ENCODE measurements at regions not wholly inside any gene's neighbourhood (a gene's known extent, or its start where the extent isn't known, plus 50 kb on each side); places are given as distances from the start of the nearest gene placed in this dataset.

GRCh38 chr9:84456527-84456926, 116.0 kb upstream of the SLC28A3 start:
- DNase-seq (ENCODE audit: low spot score): no peak

GRCh38 chr9:84460695-84461094, 120.1 kb upstream of the SLC28A3 start:
- DNase-seq (ENCODE audit: low spot score): no peak

- no peak for DNase-seq (ENCODE audit: low spot score)
Observed at GRCh38 chr9:84463272-84463671, 122.7 kb upstream of the SLC28A3 start.

- no peak for DNase-seq (ENCODE audit: low spot score)
Observed at GRCh38 chr9:84466580-84467285, 126.2 kb upstream of the SLC28A3 start.

GRCh38 chr9:84471816-84472215, 131.3 kb upstream of the SLC28A3 start:
- DNase-seq (ENCODE audit: low spot score): no peak

- DNase-seq (ENCODE audit: low spot score): no peak
Observed at GRCh38 chr9:84478996-84479395, 138.4 kb upstream of the SLC28A3 start.

- DNase-seq (ENCODE audit: low spot score): no peak
Observed at GRCh38 chr9:84480071-84480470, 139.5 kb upstream of the SLC28A3 start.

GRCh38 chr9:84481231-84481630, 140.7 kb upstream of the SLC28A3 start:
- no peak for DNase-seq (ENCODE audit: low spot score)

- no peak for DNase-seq (ENCODE audit: low spot score)
Observed at GRCh38 chr9:84481636-84482218, 141.2 kb upstream of the SLC28A3 start.

- DNase-seq (ENCODE audit: low spot score): no peak
Observed at GRCh38 chr9:84482607-84483006, 142.0 kb upstream of the SLC28A3 start.

GRCh38 chr9:84484172-84484571, 143.6 kb upstream of the SLC28A3 start:
- no peak for DNase-seq (ENCODE audit: low spot score)

GRCh38 chr9:84485539-84485938, 145.0 kb upstream of the SLC28A3 start:
- DNase-seq (ENCODE audit: low spot score): no peak

GRCh38 chr9:84486663-84487062, 146.1 kb upstream of the SLC28A3 start:
- DNase-seq (ENCODE audit: low spot score): no peak

GRCh38 chr9:84490206-84490841, 149.8 kb upstream of the SLC28A3 start:
- DNase-seq (ENCODE audit: low spot score): no peak

- DNase-seq (ENCODE audit: low spot score): no peak
Observed at GRCh38 chr9:84490842-84491325, 150.3 kb upstream of the SLC28A3 start.

- DNase-seq (ENCODE audit: low spot score): no peak
Observed at GRCh38 chr9:84492366-84493159, 152.0 kb upstream of the SLC28A3 start.

- DNase-seq (ENCODE audit: low spot score): no peak
Observed at GRCh38 chr9:84493284-84493947, 152.9 kb upstream of the SLC28A3 start.

- no peak for DNase-seq (ENCODE audit: low spot score)
Observed at GRCh38 chr9:84499969-84500582, 159.5 kb upstream of the SLC28A3 start.

- no peak for DNase-seq (ENCODE audit: low spot score)
Observed at GRCh38 chr9:84500826-84501225, 160.3 kb upstream of the SLC28A3 start.

GRCh38 chr9:84501587-84501986, 161.0 kb upstream of the SLC28A3 start:
- no peak for DNase-seq (ENCODE audit: low spot score)

GRCh38 chr9:84502066-84502465, 161.5 kb upstream of the SLC28A3 start:
- DNase-seq (ENCODE audit: low spot score): no peak

GRCh38 chr9:84504360-84504759, 163.8 kb upstream of the SLC28A3 start:
- no peak for DNase-seq (ENCODE audit: low spot score)
